ENCODE measurements at regions not wholly inside any gene's neighbourhood (a gene's known extent, or its start where the extent isn't known, plus 50 kb on each side); places are given as distances from the start of the nearest gene placed in this dataset.

DNA sequence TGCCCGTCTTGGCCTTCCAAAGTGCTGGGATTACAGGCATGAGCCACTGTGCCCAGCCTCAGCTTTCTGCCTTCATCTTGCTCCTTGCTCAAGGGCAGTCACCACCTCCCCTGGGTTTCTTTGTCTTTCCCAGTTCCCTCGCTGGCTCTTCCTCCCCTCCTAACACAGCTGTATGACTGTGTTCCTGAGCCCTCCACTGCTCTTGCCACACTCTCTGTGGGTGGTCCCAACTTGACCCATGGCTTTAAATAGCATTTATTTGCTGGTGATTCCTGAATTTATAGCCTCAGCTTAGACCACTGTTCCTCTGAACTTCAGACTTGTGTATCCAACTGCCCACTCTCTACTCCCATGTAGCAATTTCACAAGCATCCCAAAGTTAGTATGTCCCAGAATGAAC lies 181.3 kb downstream of the BAMBI start:
- H3K27ac ChIP-seq (ENCODE audit: low read length): no peak overlapping the region
- no peak overlapping the region for H3K4me3 ChIP-seq (ENCODE audit: low read depth in 2 of 2, low read length in 2 of 2)
- no peaks in the 10 kb centered on the region for H3K36me3 ChIP-seq (ENCODE audit: control insufficient read depth, insufficient read depth, low read length)
- CTCF ChIA-PET: interaction anchor here (0.5 kb wide), 1 partner anchor 193 kb away, joined by 6 read pairs; no protein-coding TSS in a partner anchor
- BruUV-seq (replicated peaks): no TSS peak
- intact Hi-C loops (cut with micrococcal nuclease; ENCODE audit: unreplicated experiment) (no loop called here), in situ Hi-C loops (cut with HindIII; ENCODE audit: low pct_unique_long_range_greater_than_20kb, low sequenced_read_pairs) (no loop called here)
- no peaks in the 10 kb centered on the region for H3K27me3 ChIP-seq (ENCODE audit: control insufficient read depth, insufficient read depth, low read length)
- no peak for ATAC-seq
- no peaks in the 10 kb centered on the region for H3K4me1 ChIP-seq (ENCODE audit: control insufficient read depth, insufficient read depth, low read length)
- no peak for DNase-seq (ENCODE audit: low read depth, low spot score)
- no peaks in the 10 kb centered on the region for H3K9me3 ChIP-seq (ENCODE audit: control insufficient read depth, insufficient read depth, low read depth, low read length)
- TF ChIP-seq, protein P1, sequence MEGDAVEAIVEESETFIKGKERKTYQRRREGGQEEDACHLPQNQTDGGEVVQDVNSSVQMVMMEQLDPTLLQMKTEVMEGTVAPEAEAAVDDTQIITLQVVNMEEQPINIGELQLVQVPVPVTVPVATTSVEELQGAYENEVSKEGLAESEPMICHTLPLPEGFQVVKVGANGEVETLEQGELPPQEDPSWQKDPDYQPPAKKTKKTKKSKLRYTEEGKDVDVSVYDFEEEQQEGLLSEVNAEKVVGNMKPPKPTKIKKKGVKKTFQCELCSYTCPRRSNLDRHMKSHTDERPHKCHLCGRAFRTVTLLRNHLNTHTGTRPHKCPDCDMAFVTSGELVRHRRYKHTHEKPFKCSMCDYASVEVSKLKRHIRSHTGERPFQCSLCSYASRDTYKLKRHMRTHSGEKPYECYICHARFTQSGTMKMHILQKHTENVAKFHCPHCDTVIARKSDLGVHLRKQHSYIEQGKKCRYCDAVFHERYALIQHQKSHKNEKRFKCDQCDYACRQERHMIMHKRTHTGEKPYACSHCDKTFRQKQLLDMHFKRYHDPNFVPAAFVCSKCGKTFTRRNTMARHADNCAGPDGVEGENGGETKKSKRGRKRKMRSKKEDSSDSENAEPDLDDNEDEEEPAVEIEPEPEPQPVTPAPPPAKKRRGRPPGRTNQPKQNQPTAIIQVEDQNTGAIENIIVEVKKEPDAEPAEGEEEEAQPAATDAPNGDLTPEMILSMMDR (IDR thresholded peaks at IDR 0.05): no peak
- TF ChIP-seq TCF7L2 (IDR thresholded peaks at IDR 0.05; ENCODE audit: low read depth, low read length) (no peak), SIN3A (IDR thresholded peaks at IDR 0.05; ENCODE audit: borderline replicate concordance, insufficient read depth, low read depth, low read length) (no peak), POLR2AphosphoS5 (IDR thresholded peaks at IDR 0.05; ENCODE audit: low read depth, low read length) (no peak)
- TF ChIP-seq, protein P2, sequence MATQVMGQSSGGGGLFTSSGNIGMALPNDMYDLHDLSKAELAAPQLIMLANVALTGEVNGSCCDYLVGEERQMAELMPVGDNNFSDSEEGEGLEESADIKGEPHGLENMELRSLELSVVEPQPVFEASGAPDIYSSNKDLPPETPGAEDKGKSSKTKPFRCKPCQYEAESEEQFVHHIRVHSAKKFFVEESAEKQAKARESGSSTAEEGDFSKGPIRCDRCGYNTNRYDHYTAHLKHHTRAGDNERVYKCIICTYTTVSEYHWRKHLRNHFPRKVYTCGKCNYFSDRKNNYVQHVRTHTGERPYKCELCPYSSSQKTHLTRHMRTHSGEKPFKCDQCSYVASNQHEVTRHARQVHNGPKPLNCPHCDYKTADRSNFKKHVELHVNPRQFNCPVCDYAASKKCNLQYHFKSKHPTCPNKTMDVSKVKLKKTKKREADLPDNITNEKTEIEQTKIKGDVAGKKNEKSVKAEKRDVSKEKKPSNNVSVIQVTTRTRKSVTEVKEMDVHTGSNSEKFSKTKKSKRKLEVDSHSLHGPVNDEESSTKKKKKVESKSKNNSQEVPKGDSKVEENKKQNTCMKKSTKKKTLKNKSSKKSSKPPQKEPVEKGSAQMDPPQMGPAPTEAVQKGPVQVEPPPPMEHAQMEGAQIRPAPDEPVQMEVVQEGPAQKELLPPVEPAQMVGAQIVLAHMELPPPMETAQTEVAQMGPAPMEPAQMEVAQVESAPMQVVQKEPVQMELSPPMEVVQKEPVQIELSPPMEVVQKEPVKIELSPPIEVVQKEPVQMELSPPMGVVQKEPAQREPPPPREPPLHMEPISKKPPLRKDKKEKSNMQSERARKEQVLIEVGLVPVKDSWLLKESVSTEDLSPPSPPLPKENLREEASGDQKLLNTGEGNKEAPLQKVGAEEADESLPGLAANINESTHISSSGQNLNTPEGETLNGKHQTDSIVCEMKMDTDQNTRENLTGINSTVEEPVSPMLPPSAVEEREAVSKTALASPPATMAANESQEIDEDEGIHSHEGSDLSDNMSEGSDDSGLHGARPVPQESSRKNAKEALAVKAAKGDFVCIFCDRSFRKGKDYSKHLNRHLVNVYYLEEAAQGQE (IDR thresholded peaks at IDR 0.05; ENCODE audit: insufficient read depth in 1 of 2, low read depth in 2 of 2, low read length in 1 of 2): no peak
- POLR2A ChIA-PET: no interaction called here

DNA sequence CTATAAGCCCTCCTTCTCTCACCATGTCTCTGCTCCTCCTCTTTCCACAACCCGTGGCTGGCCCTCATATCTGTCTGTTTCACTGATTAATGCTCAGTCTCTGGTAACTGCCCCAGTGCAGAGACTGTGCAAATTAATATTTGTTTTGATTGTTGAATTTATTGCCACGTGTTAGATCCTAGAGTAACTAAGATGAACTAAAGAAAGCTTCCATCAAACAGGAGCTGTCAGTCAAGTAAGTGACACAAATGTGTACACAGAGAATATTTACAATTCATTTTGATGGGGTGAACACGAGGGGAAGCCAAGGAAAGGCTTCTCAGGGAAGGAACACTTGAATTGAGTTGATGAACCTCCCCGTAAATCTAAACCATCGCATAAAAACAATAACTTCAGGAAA lies 182.5 kb downstream of the BAMBI start:
- Histone ChIP-seq H3K9me3 (ENCODE audit: control insufficient read depth, insufficient read depth, low read depth, low read length) (no peaks in the 10 kb centered on the region), H3K27ac (ENCODE audit: low read length) (no peak overlapping the region), H3K27me3 (ENCODE audit: control insufficient read depth, insufficient read depth, low read length) (no peaks in the 10 kb centered on the region), H3K36me3 (ENCODE audit: control insufficient read depth, insufficient read depth, low read length) (no peaks in the 10 kb centered on the region), H3K4me3 (ENCODE audit: low read depth in 2 of 2, low read length in 2 of 2) (no peak overlapping the region), H3K4me1 (ENCODE audit: control insufficient read depth, insufficient read depth, low read length) (no peaks in the 10 kb centered on the region)
- CTCF ChIA-PET: interaction anchor here (0.7 kb wide), 1 partner anchor 332 kb away, joined by 3 read pairs; no protein-coding TSS in a partner anchor
- TF ChIP-seq TCF7L2 (IDR thresholded peaks at IDR 0.05; ENCODE audit: low read depth, low read length): no peak
- TF ChIP-seq POLR2AphosphoS5 (IDR thresholded peaks at IDR 0.05; ENCODE audit: low read depth, low read length): no peak
- TF ChIP-seq, protein P2 (IDR thresholded peaks at IDR 0.05; ENCODE audit: insufficient read depth in 1 of 2, low read depth in 2 of 2, low read length in 1 of 2): no peak
- POLR2A ChIA-PET: interaction anchor here (0.5 kb wide), 1 partner anchor 20 kb away, joined by 17 read pairs; no protein-coding TSS in a partner anchor
- ATAC-seq (no peak), DNase-seq (ENCODE audit: low read depth, low spot score) (no peak)
- in situ Hi-C loops (cut with HindIII; ENCODE audit: low pct_unique_long_range_greater_than_20kb, low sequenced_read_pairs): no loop called here
- intact Hi-C loops (cut with micrococcal nuclease; ENCODE audit: unreplicated experiment): no loop called here
- no TSS peak for BruUV-seq (replicated peaks)

Measured in Panc1 (cell line).